HG02623 (cell line): ENCODE measurements at regions not wholly inside any gene's neighbourhood (a gene's known extent, or its start where the extent isn't known, plus 50 kb on each side); places are given as distances from the start of the nearest gene placed in this dataset.

Experiments
- ATAC-seq: cut with Tn5 transposase; IDR thresholded peaks from one replicate; pipeline ENCODE4 v1.9.1; 2021; ENCODE audit warnings: moderate library complexity; ENCODE audit not compliant: unreplicated experiment

DNA sequence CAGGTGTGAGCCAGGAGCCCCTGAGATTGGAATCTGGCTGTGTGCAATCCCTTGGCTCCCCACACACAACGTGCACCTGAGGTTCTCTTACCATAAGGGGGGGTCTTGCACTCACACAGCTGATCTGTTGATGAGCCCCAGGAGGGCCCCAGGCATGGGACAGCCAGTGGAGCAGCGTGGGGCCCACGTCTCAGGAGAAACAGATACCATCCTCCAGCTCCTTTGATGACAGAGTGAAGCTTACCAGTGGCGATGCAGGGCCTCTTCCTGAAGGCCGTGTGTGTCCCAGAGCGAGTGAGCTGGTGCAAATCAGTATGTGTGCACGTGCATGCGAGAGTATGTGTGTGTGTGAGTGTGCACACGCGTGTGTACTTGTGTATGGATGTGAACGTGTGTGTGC is 287.4 kb downstream of the IRX1 start:
- no peak for ATAC-seq

DNA sequence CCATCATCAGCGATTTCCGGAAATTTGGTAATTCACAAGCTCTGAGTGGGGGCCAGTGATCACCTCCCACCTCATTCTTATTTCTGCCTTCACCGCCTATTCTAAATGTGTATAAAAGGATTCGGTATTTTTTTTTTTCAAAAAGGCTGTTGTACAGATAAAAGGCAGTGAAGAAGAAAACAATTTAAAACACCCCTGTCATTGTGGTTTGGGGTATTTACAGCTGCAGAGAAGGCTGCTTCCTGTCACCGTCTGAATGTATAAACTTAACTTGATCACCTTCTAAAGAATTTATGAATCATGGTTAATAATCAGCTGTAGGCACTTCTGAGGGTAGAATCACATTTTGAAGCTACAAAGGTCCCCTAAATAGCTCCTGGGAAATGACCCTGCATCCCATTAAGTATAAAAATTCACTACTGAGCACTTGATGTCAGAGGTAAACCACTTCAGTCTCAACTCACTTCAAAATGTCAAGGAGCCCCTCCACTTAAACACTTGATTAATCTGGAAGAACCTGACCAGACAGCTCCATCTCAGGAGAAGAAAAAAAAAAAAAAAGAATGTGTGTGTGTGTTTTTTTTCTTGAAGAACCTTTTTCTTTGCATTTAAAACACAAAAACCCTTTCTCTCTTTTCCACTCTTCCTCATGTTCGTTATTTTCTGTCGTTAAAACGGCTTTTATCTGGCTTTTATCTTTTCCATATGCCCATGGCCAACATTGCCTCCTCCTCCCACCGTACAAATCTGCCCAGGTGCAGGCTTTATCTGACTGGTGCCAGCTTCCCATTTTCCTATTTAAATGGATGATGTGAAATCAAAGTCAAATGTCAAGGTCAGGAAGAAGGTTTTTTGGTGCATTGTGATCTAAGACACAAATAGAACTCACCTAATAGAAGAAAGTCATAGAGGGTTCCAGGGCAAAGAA is 291.2 kb downstream of the IRX1 start:
- ATAC-seq, result no peak

DNA sequence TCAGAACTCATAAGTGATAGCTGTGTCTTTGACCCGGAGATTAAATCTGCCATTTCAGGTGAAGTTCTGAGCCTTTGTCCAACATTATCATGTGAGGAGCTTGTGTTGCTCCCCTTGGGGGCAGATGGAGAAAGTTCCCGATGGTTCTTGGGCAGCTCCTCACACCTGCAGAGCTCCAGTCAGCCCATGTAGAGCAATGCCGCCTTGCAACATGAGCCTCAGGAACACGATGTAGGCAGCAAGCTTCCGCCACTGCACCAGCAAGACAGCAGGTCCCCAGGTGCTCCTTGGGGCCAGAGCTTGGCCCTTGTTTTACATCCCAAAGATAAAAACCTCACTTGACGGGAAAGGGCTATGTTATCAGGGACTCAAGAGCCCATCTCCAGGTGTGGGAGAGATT is 292.7 kb downstream of the IRX1 start:
- ATAC-seq, result no peak

DNA sequence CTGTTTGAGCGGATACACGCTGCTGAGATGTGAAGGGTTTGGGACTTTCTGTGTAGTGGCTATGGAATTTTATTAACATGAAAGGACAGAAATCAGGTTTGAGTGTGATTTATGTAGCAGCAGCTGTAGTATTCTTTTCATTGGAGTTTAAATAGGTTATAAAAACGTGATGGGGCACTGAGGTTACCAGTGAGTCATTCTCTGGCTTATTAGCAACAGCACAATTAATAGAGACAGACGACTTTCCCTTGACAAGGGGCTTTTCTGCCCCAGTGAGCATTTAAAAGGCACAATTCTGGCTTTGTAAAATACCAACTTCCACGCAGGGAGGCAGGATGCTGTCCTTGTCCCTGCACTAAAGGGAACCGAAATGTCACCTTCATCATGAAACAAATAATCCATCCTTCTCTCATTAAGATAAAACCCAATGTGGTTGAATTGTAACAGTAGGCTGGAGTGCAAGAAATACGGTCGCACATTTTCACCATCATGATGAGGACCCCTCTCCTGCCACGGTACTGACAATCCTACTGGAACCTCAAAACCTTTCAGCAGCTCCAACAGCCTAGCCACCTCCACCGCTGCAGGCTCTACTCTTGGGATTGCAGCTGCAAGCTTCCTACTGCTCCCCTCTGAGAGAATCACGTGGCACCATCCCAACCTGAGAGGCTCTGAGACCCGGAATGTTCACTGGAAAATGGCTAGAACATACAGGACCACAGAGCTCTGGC is 293.9 kb downstream of the IRX1 start:
- no peak for ATAC-seq

DNA sequence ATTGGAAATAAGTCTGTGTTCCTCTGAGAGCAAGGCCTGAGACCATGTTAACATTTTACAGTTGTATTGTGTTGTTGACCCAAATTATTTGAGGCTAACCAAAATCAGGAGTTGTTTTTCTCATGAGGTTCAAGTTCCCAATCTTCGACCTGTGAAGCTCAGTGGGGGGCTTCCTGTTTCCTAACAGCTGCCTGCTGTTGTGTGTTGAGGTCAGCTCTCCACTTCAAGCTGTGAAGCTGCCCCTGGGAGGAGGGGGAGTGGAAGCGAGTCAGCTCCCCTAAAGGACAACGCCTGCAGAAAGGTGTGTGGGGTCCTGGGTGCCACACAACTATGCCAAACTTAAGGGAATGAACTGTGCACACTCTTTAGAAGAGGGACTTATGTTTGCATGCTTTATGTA is 295.5 kb downstream of the IRX1 start:
- no peak for ATAC-seq

- no peak for ATAC-seq
These were observed 297.9 kb downstream of the IRX1 start for GRCh38 chr5:3893527-3893926.

GRCh38 chr5:3893975-3894374 is 298.3 kb downstream of the IRX1 start:
- ATAC-seq, result no peak

DNA sequence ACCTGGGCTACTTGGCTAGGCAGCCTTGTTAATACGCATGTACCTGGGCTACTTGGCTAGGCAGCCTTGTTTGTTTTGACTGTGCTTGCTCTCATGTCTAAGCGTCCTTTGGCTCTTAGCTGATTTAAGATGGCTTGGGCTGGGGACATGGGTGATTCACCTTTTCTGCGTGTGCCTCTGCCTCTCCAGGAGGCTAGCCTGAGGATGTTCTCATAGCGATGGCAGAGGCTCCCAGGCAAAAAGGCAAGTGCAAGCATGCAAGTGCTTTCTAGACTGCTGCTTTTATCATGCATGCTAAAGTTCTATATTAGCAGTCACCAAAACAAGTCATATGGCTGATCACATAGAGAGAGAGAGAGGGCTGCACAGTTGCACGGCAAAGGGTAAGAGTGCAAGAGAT is 300.5 kb downstream of the IRX1 start:
- ATAC-seq, result no peak

- ATAC-seq, result no peak
These were observed 303.5 kb downstream of the IRX1 start for GRCh38 chr5:3899093-3899492.

- ATAC-seq, result no peak
These were observed 309.0 kb downstream of the IRX1 start for GRCh38 chr5:3904584-3904983.

- no peak for ATAC-seq
These were observed 309.4 kb downstream of the IRX1 start for GRCh38 chr5:3905031-3905430.

GRCh38 chr5:3905521-3905920 is 309.9 kb downstream of the IRX1 start:
- ATAC-seq, result no peak

GRCh38 chr5:3911111-3911510 is 315.5 kb downstream of the IRX1 start:
- ATAC-seq, result no peak

DNA sequence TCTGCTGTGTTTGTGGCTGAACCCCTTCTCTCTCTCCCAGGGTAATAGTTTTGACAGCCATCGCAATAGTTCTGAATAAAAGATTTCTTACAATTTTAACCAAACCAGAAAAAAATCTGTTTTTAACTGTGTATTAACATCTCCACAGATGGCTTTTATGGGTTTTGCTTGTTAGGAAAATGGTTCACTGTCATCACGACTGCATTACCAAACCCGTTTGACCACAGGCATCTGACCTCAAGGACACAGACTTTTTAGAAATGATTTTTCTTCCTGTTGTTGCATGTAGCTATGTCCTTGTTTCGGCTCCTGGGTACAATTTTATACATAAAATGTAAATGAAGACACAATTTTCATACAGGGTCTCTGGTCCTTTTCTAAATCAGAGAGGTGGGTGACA is 316.1 kb downstream of the IRX1 start:
- no peak for ATAC-seq

DNA sequence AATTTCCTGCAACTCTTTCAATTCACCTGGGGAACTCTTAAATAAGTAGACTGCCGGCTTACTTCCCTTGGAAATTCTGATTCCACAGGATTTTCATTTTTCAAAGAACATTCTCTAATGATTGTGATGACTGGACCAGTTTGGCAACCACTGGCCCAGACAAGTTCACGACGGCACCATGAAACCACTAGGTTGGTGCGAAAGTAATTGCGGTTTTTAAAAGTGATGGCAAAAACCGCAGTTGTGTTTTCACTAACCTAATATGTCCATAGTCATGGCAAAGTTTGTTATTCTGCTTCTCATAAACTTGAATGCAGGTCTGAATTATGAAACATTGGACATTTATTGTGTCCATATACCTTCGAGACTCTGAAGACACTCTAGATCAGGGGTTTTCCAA is 317.2 kb downstream of the IRX1 start:
- ATAC-seq, result no peak

DNA sequence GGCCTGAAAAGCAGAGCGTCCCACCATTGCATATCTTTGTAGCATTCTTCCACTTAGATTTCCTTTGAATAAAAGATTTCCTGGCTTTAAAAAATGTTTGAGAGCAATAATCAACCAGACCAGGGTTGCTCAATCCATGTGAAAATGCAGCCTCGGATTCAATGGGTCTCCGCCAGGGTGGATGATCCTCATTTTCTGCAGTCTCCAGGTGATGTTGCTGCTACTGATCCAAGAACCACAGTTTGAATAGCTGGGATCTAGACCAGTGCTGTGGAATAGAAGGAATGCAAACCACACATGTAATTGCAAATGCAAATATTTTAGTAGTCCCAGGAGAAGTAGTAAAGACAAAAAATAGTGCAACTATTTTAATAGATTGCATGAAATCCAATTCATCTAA is 317.6 kb downstream of the IRX1 start:
- no peak for ATAC-seq

GRCh38 chr5:3925022-3925421 is 329.4 kb downstream of the IRX1 start:
- ATAC-seq, result no peak

- no peak for ATAC-seq
These were observed 330.3 kb downstream of the IRX1 start for GRCh38 chr5:3925935-3926334.

GRCh38 chr5:3929799-3930198 is 334.2 kb downstream of the IRX1 start:
- ATAC-seq, result no peak

GRCh38 chr5:3931976-3932375 is 336.3 kb downstream of the IRX1 start:
- ATAC-seq, result no peak

- ATAC-seq, result no peak
These were observed 337.9 kb downstream of the IRX1 start for GRCh38 chr5:3933536-3933935.

GRCh38 chr5:3933966-3934365 is 338.3 kb downstream of the IRX1 start:
- no peak for ATAC-seq
